IMR-90 (cell line): ENCODE measurements at regions not wholly inside any gene's neighbourhood (a gene's known extent, or its start where the extent isn't known, plus 50 kb on each side); places are given as distances from the start of the nearest gene placed in this dataset.
A peak's percentile ranks its signal among the peaks of the same experiment; 100 is the strongest.

Experiments used
- ATAC-seq: fragments of 200-7000 bp; cut with Tn5 transposase; 2 replicates; pipeline ENCODE4 v1.9.1; 2020; ENCODE audit warnings: low read depth, mild to moderate bottlenecking, moderate library complexity
- BruUV-seq: library from RNA; stranded (reverse); fragments of 400-500 nt; replicated peaks from 2 replicates; lab custom pipeline; 2021; lab: Mats Ljungman, UMichigan
- CTCF ChIA-PET: fragments of 300-600 bp; formaldehyde crosslinking; extraction: SDS; loops from one replicate; lab custom pipeline; 2021; ENCODE audit warnings: antibody characterized with exemption; lab: Yijun Ruan, JAX
- POLR2A ChIA-PET: fragments of 300-600 bp; sonication (Branson Sonifier 250); formaldehyde crosslinking; loops from one replicate; lab custom pipeline; 2022; ENCODE audit warnings: antibody characterized with exemption; ENCODE audit not compliant: unreplicated experiment; lab: Charles Lee
- DNase-seq: peaks from one replicate; pipeline ENCODE4 v3.0.0; 2013
- H2AFZ ChIP-seq: replicated peaks from 2 replicates; pipeline ENCODE3; 2013; ENCODE audit warnings: low read length, mild to moderate bottlenecking; ENCODE audit not compliant: poor library complexity
- H2AK5ac ChIP-seq: 2 replicates; pipeline ENCODE4 v1.6.1; 2013; ENCODE audit warnings: low read depth, low read length, inconsistent platforms
- H2AK9ac ChIP-seq: replicated peaks from 2 replicates; pipeline ENCODE3; 2013; ENCODE audit warnings: mild to moderate bottlenecking, low read depth, low read length, moderate library complexity; ENCODE audit not compliant: poor library complexity
- H2BK120ac ChIP-seq: 2 replicates; pipeline ENCODE4 v1.6.1; 2013; ENCODE audit warnings: low read depth, low read length, inconsistent platforms
- H2BK15ac ChIP-seq: 3 replicates; pipeline ENCODE4 v1.6.1; 2013; ENCODE audit warnings: low read depth, low read length, inconsistent platforms
- H2BK20ac ChIP-seq: 2 replicates; pipeline ENCODE4 v1.6.1; 2013; ENCODE audit warnings: low read depth, mild to moderate bottlenecking, inconsistent platforms, low read length, moderate library complexity
- H2BK5ac ChIP-seq: 2 replicates; pipeline ENCODE4 v1.6.1; 2013; ENCODE audit warnings: mild to moderate bottlenecking, low read depth, low read length, inconsistent platforms; ENCODE audit not compliant: poor library complexity, severe bottlenecking
- H3K14ac ChIP-seq: replicated peaks from 2 replicates; pipeline ENCODE4 v1.6.1; 2013; ENCODE audit warnings: low read depth, low read length, inconsistent platforms
- H3K18ac ChIP-seq: 2 replicates; pipeline ENCODE4 v1.6.1; 2013; ENCODE audit warnings: low read depth, low read length, control low read depth
- H3K23ac ChIP-seq: 2 replicates; pipeline ENCODE4 v1.6.1; 2013; ENCODE audit warnings: low read depth, low read length, inconsistent platforms
- H3K27ac ChIP-seq: 2 replicates; pipeline ENCODE4 v1.5.1; 2013; ENCODE audit warnings: mild to moderate bottlenecking, control low read depth, low read length; ENCODE audit not compliant: insufficient read depth
- H3K27me3 ChIP-seq: 2 replicates; pipeline ENCODE4 v1.6.1; 2013; ENCODE audit warnings: low read length; ENCODE audit not compliant: control insufficient read depth, insufficient read depth
- H3K36me3 ChIP-seq: 2 replicates; pipeline ENCODE4 v1.6.1; 2013; ENCODE audit warnings: low read length, mixed read lengths; ENCODE audit not compliant: control insufficient read depth, insufficient read depth
- H3K4ac ChIP-seq: 2 replicates; pipeline ENCODE4 v1.6.1; 2013; ENCODE audit warnings: low read depth, low read length, inconsistent platforms
- H3K4me1 ChIP-seq: 2 replicates; pipeline ENCODE4 v1.6.1; 2013; ENCODE audit warnings: low read length, mixed read lengths; ENCODE audit not compliant: control insufficient read depth, insufficient read depth
- H3K4me2 ChIP-seq: 2 replicates; pipeline ENCODE4 v1.6.1; 2013; ENCODE audit warnings: low read depth, mild to moderate bottlenecking, control low read depth, low read length, moderate library complexity
- H3K4me3 ChIP-seq: 2 replicates; pipeline ENCODE4 v1.5.1; 2013; ENCODE audit warnings: low read depth, mild to moderate bottlenecking, control low read depth, low read length, moderate library complexity; ENCODE audit not compliant: insufficient read depth
- H3K56ac ChIP-seq: 2 replicates; pipeline ENCODE4 v1.6.1; 2013; ENCODE audit warnings: low read length, inconsistent platforms; ENCODE audit not compliant: insufficient read depth; ENCODE audit errors: extremely low read depth
- H3K79me1 ChIP-seq, 2 experiments: 2 replicates each; pipeline ENCODE4 v1.6.1; 2013; ENCODE audit warnings: low read length in 2 of 2, inconsistent platforms in 1 of 2, low read depth in 1 of 2
- H3K9ac ChIP-seq: 2 replicates; pipeline ENCODE4 v1.6.1; 2013; ENCODE audit warnings: low read depth, low read length, control low read depth
- H3K9me1 ChIP-seq: 2 replicates; pipeline ENCODE4 v1.6.1; 2013; ENCODE audit warnings: low read length, inconsistent platforms; ENCODE audit not compliant: insufficient read depth
- H3K9me3 ChIP-seq: 2 replicates; pipeline ENCODE4 v1.6.1; 2013; ENCODE audit warnings: low read length; ENCODE audit not compliant: control insufficient read depth, insufficient read depth
- H4K20me1 ChIP-seq: 2 replicates; pipeline ENCODE4 v1.6.1; 2013; ENCODE audit warnings: low read length, inconsistent platforms; ENCODE audit not compliant: insufficient read depth
- H4K5ac ChIP-seq: 2 replicates; pipeline ENCODE4 v1.6.1; 2013; ENCODE audit warnings: mild to moderate bottlenecking, low read depth, low read length, control low read depth
- H4K8ac ChIP-seq, 2 experiments: 2 replicates each; pipeline ENCODE4 v1.6.1; 2013; ENCODE audit warnings: low read depth in 2 of 2, low read length in 2 of 2, control low read depth in 1 of 2, inconsistent platforms in 1 of 2
- H4K91ac ChIP-seq: 2 replicates; pipeline ENCODE4 v1.6.1; 2013; ENCODE audit warnings: low read depth, low read length, inconsistent platforms; ENCODE audit not compliant: insufficient read depth
- BHLHE40 ChIP-seq: fragments of 150-350 bp; IDR thresholded peaks from 2 replicates; pipeline ENCODE4 v1.6.1; 2016; ENCODE audit warnings: mild to moderate bottlenecking, low read depth, low read length
- CEBPB ChIP-seq: IDR thresholded peaks from 2 replicates; pipeline ENCODE4 v1.6.1; 2012; ENCODE audit warnings: low read depth, low read length, improper control_type of control experiment
- CHD1 ChIP-seq: IDR thresholded peaks from 2 replicates; pipeline ENCODE4 v1.6.1; 2012; ENCODE audit warnings: low read depth, low read length, improper control_type of control experiment
- FOS ChIP-seq: fragments of 150-350 bp; IDR thresholded peaks from 2 replicates; pipeline ENCODE4 v1.6.1; 2016; ENCODE audit warnings: low read depth, low read length
- MAFK ChIP-seq: IDR thresholded peaks from 2 replicates; pipeline ENCODE4 v1.6.1; 2012; ENCODE audit warnings: low read depth, low read length, improper control_type of control experiment
- MAZ ChIP-seq: IDR thresholded peaks from 2 replicates; pipeline ENCODE4 v1.6.1; 2012; ENCODE audit warnings: low read depth, mild to moderate bottlenecking, low read length, improper control_type of control experiment, moderate library complexity, borderline replicate concordance
- MXI1 ChIP-seq: IDR thresholded peaks from 2 replicates; pipeline ENCODE4 v1.6.1; 2012; ENCODE audit warnings: low read depth, mild to moderate bottlenecking, low read length, moderate library complexity, borderline replicate concordance
- NFE2L2 ChIP-seq: fragments of 150-350 bp; IDR thresholded peaks from 2 replicates; pipeline ENCODE4 v1.6.1; 2016; ENCODE audit warnings: low read depth, mild to moderate bottlenecking, low read length
- POLR2A ChIP-seq: IDR thresholded peaks from 2 replicates; pipeline ENCODE4 v1.6.1; 2012; ENCODE audit warnings: mild to moderate bottlenecking, low read depth, low read length
- RAD21 ChIP-seq: IDR thresholded peaks from 2 replicates; pipeline ENCODE4 v1.6.1; 2012; ENCODE audit warnings: low read length, improper control_type of control experiment
- RCOR1 ChIP-seq: IDR thresholded peaks from 2 replicates; pipeline ENCODE4 v1.6.1; 2012; ENCODE audit warnings: mild to moderate bottlenecking, low read length, improper control_type of control experiment; ENCODE audit not compliant: insufficient replicate concordance
- RFX5 ChIP-seq: IDR thresholded peaks from 2 replicates; pipeline ENCODE4 v1.8.0; 2012; ENCODE audit warnings: low read depth, mild to moderate bottlenecking, low read length, moderate library complexity
- SMC3 ChIP-seq: fragments of 150-350 bp; IDR thresholded peaks from 2 replicates; pipeline ENCODE4 v1.6.1; 2016; ENCODE audit warnings: low read depth, mild to moderate bottlenecking, antibody characterized with exemption, low read length, moderate library complexity
- WGBS, 2 experiments: methylation state at CpG; one replicate each; pipeline versions ENCODE4 v1.1.5 to v1.1.7; 2013; ENCODE audit warnings: missing lambda C conversion rate in 2 of 2; ENCODE audit not compliant: insufficient read length in 1 of 2; ENCODE audit errors: extremely low coverage in 2 of 2; 5-methylcytosine and 5-hydroxymethylcytosine counted together
- dilution Hi-C: fragments of 300-500 bp; cut with HindIII; formaldehyde crosslinking; loops from one replicate; pipeline ENCODE4 v1.14.3; 2018; ENCODE audit warnings: low sequenced_read_pairs; ENCODE audit not compliant: unreplicated experiment
- in situ Hi-C: fragments of 300-500 bp; cut with MboI; formaldehyde crosslinking; loops from 3 replicates; pipeline ENCODE4 v1.14.3; 2019; ENCODE audit warnings: low sequenced_read_pairs, inconsistent platforms, mixed read lengths
- intact Hi-C: fragments of 100-400 bp; cut with micrococcal nuclease; formaldehyde crosslinking; loops from 2 replicates; pipeline ENCODE4 v1.10.0; 2022
- TF ChIP-seq, protein P1 (sequence below): fragments of 150-350 bp; IDR thresholded peaks from 2 replicates; pipeline ENCODE4 v1.6.1; 2017; ENCODE audit warnings: mild to moderate bottlenecking, antibody characterized with exemption, low read length, low read depth
- TF ChIP-seq, protein P2 (sequence below): conservative IDR thresholded peaks from 2 replicates; pipeline ENCODE4 v1.5.1; 2012; ENCODE audit warnings: mild to moderate bottlenecking, low read depth, low read length, improper control_type of control experiment

DNA sequence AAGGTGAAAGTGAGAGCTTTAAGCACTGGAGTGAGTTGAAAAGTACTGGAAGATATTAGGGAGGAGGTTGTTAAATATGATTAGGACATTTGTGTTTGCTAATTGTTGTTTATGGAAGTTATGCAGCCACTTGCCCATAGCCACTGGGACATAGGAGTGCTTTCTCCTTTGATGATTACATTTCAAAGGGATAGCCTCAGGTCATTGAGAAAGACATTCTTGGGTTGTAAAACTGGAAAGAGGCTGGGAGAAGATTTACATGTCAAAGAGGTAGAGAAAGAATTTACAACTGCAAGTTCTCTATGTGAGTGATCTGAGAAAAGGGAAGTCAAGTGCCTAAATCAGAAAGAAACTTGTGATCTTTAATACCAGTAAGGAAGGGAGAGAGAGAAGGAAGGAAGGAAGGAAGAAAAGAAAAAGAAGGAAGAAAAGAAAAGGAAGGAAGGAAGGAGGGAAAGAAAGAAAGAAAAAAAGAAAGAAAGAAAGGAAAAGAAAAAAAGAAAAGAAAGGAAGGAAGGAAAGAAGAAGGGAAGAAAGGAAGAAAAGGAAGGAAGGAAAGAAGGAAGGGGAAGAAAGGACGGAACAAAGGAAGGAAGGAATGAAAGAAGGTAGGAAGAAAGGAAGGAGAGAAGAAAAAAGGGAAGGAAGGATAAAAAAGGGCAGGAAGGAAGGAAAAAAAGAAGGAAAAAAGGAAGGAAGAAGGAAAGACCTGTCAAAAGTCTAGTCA lies 284.6 kb upstream of the DPYD start:
- Histone ChIP-seq H3K27me3 (no peaks in the 10 kb centered on the region), H2BK15ac (0 out of 3 replicates have a peak overlapping the region, but pooled peaks have one; percentile 27), H4K91ac (no peak overlapping the region), H2AK9ac (no peak overlapping the region), H2BK5ac (no peak overlapping the region), H3K23ac (no peak overlapping the region), H3K18ac (no peak overlapping the region), H3K9me1 (no peaks in the 10 kb centered on the region), H3K27ac (no peak overlapping the region), H3K36me3 (no peaks in the 10 kb centered on the region), H4K5ac (no peak overlapping the region), H2AK5ac (peak overlapping the region; percentile 35; the same call in 1 of the 2 replicates), H3K9ac (no peak overlapping the region), H3K4me1 (peaks cover 12% of the 10 kb centered on the region), H3K4me2 (no peak overlapping the region), H3K79me1 (no peaks in the 10 kb centered on the region), H2BK120ac (peak overlapping the region; percentile 3; the same call in 1 of the 2 replicates), H3K4ac (no peak overlapping the region), H2AFZ (no peak overlapping the region), H3K14ac (no peak overlapping the region), H4K20me1 (no peaks in the 10 kb centered on the region), H2BK20ac (peak overlapping the region; percentile 16; the same call in 1 of the 2 replicates), H3K9me3 (no peaks in the 10 kb centered on the region), H4K8ac (no peak overlapping the region), H3K56ac (no peak overlapping the region), H3K4me3 (no peak overlapping the region)
- BruUV-seq, result no TSS peak
- in situ Hi-C loops, result no loop called here
- ATAC-seq (no peak), DNase-seq (no peak)
- no peak for TF ChIP-seq FOS
- TF ChIP-seq NFE2L2, result no peak
- no peak for TF ChIP-seq RFX5
- TF ChIP-seq MXI1, result no peak
- no peak for TF ChIP-seq SMC3
- no peak for TF ChIP-seq CHD1
- TF ChIP-seq POLR2A, result no peak
- no peak for TF ChIP-seq CEBPB
- no peak for TF ChIP-seq BHLHE40
- TF ChIP-seq, protein P1, sequence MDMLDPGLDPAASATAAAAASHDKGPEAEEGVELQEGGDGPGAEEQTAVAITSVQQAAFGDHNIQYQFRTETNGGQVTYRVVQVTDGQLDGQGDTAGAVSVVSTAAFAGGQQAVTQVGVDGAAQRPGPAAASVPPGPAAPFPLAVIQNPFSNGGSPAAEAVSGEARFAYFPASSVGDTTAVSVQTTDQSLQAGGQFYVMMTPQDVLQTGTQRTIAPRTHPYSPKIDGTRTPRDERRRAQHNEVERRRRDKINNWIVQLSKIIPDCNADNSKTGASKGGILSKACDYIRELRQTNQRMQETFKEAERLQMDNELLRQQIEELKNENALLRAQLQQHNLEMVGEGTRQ, result no peak
- TF ChIP-seq, protein P2, sequence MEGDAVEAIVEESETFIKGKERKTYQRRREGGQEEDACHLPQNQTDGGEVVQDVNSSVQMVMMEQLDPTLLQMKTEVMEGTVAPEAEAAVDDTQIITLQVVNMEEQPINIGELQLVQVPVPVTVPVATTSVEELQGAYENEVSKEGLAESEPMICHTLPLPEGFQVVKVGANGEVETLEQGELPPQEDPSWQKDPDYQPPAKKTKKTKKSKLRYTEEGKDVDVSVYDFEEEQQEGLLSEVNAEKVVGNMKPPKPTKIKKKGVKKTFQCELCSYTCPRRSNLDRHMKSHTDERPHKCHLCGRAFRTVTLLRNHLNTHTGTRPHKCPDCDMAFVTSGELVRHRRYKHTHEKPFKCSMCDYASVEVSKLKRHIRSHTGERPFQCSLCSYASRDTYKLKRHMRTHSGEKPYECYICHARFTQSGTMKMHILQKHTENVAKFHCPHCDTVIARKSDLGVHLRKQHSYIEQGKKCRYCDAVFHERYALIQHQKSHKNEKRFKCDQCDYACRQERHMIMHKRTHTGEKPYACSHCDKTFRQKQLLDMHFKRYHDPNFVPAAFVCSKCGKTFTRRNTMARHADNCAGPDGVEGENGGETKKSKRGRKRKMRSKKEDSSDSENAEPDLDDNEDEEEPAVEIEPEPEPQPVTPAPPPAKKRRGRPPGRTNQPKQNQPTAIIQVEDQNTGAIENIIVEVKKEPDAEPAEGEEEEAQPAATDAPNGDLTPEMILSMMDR, result no peak
- TF ChIP-seq MAFK, result no peak
- no peak for TF ChIP-seq RCOR1
- no peak for TF ChIP-seq RAD21
- TF ChIP-seq MAZ, result no peak
- intact Hi-C loops, result loop anchor here (1.0 kb wide), 1 partner anchor 31 kb away; no protein-coding TSS in a partner anchor
- WGBS, 2 experiments, result 67 to 75% methylated on average over 1 of the region's 1 CpG
- CTCF ChIA-PET, result no interaction called here
- dilution Hi-C loops, result no loop called here
- POLR2A ChIA-PET, result no interaction called here
